ENCODE measurements at regions not wholly inside any gene's neighbourhood (a gene's known extent, or its start where the extent isn't known, plus 50 kb on each side); places are given as distances from the start of the nearest gene placed in this dataset.

- H3K36me3 ChIP-seq (ENCODE audit: control insufficient read depth in 4 of 4, insufficient read depth in 4 of 4, low read length in 3 of 4), result no peaks in the 10 kb centered on the region
- no peak overlapping the region for H3K27ac ChIP-seq (ENCODE audit: insufficient read depth in 1 of 2, low read depth in 1 of 2, low read length in 2 of 2, poor library complexity in 1 of 2, severe bottlenecking in 2 of 2)
- no peaks in the 10 kb centered on the region for H3K4me1 ChIP-seq (ENCODE audit: control extremely low read depth in 1 of 4, control insufficient read depth in 4 of 4, insufficient read depth in 4 of 4, low read length in 3 of 4)
- peaks cover 0 to 4% (median 0%) of the 10 kb centered on the region in 5 experiments for H3K27me3 ChIP-seq (replicated peaks in 2 of 5; ENCODE audit: control insufficient read depth in 4 of 5, insufficient read depth in 5 of 5, low read length in 4 of 5)
- H3K4me3 ChIP-seq (ENCODE audit: control insufficient read depth in 1 of 7, extremely low read depth in 1 of 7, insufficient read depth in 4 of 7, low read depth in 2 of 7, low read length in 6 of 7), result no peak overlapping the region
- peaks cover 0 to 10% (median 0%) of the 10 kb centered on the region in 5 experiments for H3K9me3 ChIP-seq (ENCODE audit: control extremely low read depth in 1 of 5, control insufficient read depth in 4 of 5, insufficient read depth in 2 of 5, low read depth in 1 of 5, low read length in 4 of 5)
- 88% methylated on average over 5 of the region's 5 CpGs for whole genome bisulfite sequencing (ENCODE audit: insufficient coverage)
- CTCF ChIA-PET, result no interaction called here
- POLR2A ChIA-PET, result no interaction called here
- no peak for DNase-seq
These were observed 100.8 kb downstream of the DLL1 start for GRCh38 chr6:170190046-170190445.

GRCh38 chr6:170189236-170189635 is 101.6 kb downstream of the DLL1 start:
- DNase-seq, result no peak
- Histone ChIP-seq H3K27me3 (replicated peaks in 2 of 5; ENCODE audit: control insufficient read depth in 4 of 5, insufficient read depth in 5 of 5, low read length in 4 of 5) (peaks cover 0 to 4% (median 0%) of the 10 kb centered on the region in 5 experiments), H3K36me3 (ENCODE audit: control insufficient read depth in 4 of 4, insufficient read depth in 4 of 4, low read length in 3 of 4) (no peaks in the 10 kb centered on the region), H3K9me3 (ENCODE audit: control extremely low read depth in 1 of 5, control insufficient read depth in 4 of 5, insufficient read depth in 2 of 5, low read depth in 1 of 5, low read length in 4 of 5) (peaks cover 0 to 8% (median 0%) of the 10 kb centered on the region in 5 experiments), H3K4me1 (ENCODE audit: control extremely low read depth in 1 of 4, control insufficient read depth in 4 of 4, insufficient read depth in 4 of 4, low read length in 3 of 4) (no peaks in the 10 kb centered on the region), H3K27ac (ENCODE audit: insufficient read depth in 1 of 2, low read depth in 1 of 2, low read length in 2 of 2, poor library complexity in 1 of 2, severe bottlenecking in 2 of 2) (no peak overlapping the region), H3K4me3 (ENCODE audit: control insufficient read depth in 1 of 7, extremely low read depth in 1 of 7, insufficient read depth in 4 of 7, low read depth in 2 of 7, low read length in 6 of 7) (no peak overlapping the region)
- WGBS (ENCODE audit: insufficient coverage), result 95% methylated on average over 11 of the region's 12 CpGs
- ChIA-PET CTCF (interaction anchor here (1.6 kb wide), 1 partner anchor 20 kb away, joined by 3 read pairs; no protein-coding TSS in a partner anchor), POLR2A (no interaction called here)

DNA sequence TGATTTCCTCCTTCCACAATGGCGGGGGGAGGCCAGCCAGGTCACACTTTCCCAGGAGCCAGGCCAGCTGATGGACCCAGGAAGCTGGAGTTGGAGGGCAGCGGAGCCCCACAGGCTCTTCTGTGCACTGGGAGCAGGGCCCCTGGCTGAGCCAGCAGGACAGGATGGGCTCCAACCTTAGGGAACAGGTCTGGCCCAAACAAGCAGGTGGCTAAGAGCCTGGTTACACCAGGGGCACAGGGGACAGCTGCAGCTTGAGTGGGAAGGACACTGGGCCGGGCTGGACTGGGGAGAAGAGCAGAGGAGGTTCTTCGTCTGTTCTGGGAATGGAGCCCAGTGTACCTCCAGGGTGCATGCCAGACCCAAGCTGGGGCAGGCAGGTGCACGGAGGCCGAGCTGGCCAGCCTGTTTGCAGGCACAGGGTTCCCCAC is 102.3 kb downstream of the DLL1 start:
- CTCF ChIA-PET, result interaction anchor here (1.6 kb wide), 1 partner anchor 20 kb away, joined by 3 read pairs; no protein-coding TSS in a partner anchor
- DNase-seq, result no peak
- H3K27ac ChIP-seq (ENCODE audit: insufficient read depth in 1 of 2, low read depth in 1 of 2, low read length in 2 of 2, poor library complexity in 1 of 2, severe bottlenecking in 2 of 2), result no peak overlapping the region
- peaks cover 0 to 4% (median 0%) of the 10 kb centered on the region in 5 experiments for H3K27me3 ChIP-seq (replicated peaks in 2 of 5; ENCODE audit: control insufficient read depth in 4 of 5, insufficient read depth in 5 of 5, low read length in 4 of 5)
- no peak overlapping the region for H3K4me3 ChIP-seq (ENCODE audit: control insufficient read depth in 1 of 7, extremely low read depth in 1 of 7, insufficient read depth in 4 of 7, low read depth in 2 of 7, low read length in 6 of 7)
- 94% methylated on average over 5 of the region's 6 CpGs for WGBS (ENCODE audit: insufficient coverage)
- POLR2A ChIA-PET, result no interaction called here
- no peaks in the 10 kb centered on the region for H3K36me3 ChIP-seq (ENCODE audit: control insufficient read depth in 4 of 4, insufficient read depth in 4 of 4, low read length in 3 of 4)
- H3K4me1 ChIP-seq (ENCODE audit: control extremely low read depth in 1 of 4, control insufficient read depth in 4 of 4, insufficient read depth in 4 of 4, low read length in 3 of 4), result no peaks in the 10 kb centered on the region
- H3K9me3 ChIP-seq (ENCODE audit: control extremely low read depth in 1 of 5, control insufficient read depth in 4 of 5, insufficient read depth in 2 of 5, low read depth in 1 of 5, low read length in 4 of 5), result peaks cover 0 to 3% (median 0%) of the 10 kb centered on the region in 5 experiments

DNA sequence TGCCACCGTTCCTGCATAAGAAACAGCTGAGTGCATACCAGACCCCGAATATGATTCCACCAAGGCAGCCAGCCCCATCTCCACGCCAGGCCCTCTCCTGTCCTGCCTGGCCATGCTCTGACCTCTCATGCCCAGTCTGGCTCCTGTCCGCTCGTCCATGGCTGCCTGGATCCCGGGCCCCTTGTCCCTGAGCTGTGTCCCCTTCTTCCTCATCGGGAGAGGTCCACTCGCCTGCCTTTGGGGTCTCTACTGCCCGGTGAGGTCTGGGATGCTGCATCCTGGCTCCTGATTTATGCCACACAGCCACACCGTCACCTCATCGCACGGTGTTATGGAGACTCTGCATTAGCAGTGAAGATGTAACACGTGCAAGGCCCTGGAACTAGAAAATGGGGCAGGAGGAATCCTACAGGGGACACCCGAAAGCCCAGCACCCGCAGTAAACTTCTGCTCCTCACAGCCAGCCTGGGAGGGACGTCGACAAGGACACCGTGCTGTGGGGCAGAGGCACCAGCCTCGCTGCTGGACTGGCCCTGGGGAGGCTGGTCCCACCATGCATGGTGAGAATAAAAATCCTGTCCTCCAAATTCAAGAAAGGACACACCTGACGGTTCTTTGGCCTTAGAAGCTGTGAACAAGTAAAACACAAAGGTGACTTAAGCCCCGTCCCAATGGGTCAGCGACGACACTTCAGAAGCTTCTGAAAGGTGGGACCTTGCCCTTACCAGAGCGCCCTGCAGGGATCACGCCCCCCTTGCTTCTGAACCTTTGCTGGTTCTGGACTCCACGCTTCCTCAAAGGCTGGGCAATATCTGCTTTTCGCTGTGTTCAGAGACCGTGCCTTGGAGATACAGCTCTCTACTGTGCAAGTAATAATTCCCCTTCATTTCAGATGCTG is 103.0 kb downstream of the DLL1 start:
- H3K36me3 ChIP-seq (ENCODE audit: control insufficient read depth in 4 of 4, insufficient read depth in 4 of 4, low read length in 3 of 4), result no peaks in the 10 kb centered on the region
- H3K4me1 ChIP-seq (ENCODE audit: control extremely low read depth in 1 of 4, control insufficient read depth in 4 of 4, insufficient read depth in 4 of 4, low read length in 3 of 4), result no peaks in the 10 kb centered on the region
- H3K4me3 ChIP-seq (ENCODE audit: control insufficient read depth in 1 of 7, extremely low read depth in 1 of 7, insufficient read depth in 4 of 7, low read depth in 2 of 7, low read length in 6 of 7), result no peak overlapping the region
- peaks cover 0 to 3% (median 0%) of the 10 kb centered on the region in 5 experiments for H3K9me3 ChIP-seq (ENCODE audit: control extremely low read depth in 1 of 5, control insufficient read depth in 4 of 5, insufficient read depth in 2 of 5, low read depth in 1 of 5, low read length in 4 of 5)
- POLR2A ChIA-PET, result no interaction called here
- CTCF ChIA-PET, result interaction anchor here (0.6 to 1.6 kb wide), 2 partner anchors 8 to 21 kb away, joined by 3 read pairs; no protein-coding TSS in a partner anchor
- DNase-seq, result no peak
- no peak overlapping the region for H3K27ac ChIP-seq (ENCODE audit: insufficient read depth in 1 of 2, low read depth in 1 of 2, low read length in 2 of 2, poor library complexity in 1 of 2, severe bottlenecking in 2 of 2)
- peaks cover 0 to 4% (median 0%) of the 10 kb centered on the region in 5 experiments for H3K27me3 ChIP-seq (replicated peaks in 2 of 5; ENCODE audit: control insufficient read depth in 4 of 5, insufficient read depth in 5 of 5, low read length in 4 of 5)
- WGBS (ENCODE audit: insufficient coverage), result 96% methylated on average over 27 of the region's 28 CpGs

DNA sequence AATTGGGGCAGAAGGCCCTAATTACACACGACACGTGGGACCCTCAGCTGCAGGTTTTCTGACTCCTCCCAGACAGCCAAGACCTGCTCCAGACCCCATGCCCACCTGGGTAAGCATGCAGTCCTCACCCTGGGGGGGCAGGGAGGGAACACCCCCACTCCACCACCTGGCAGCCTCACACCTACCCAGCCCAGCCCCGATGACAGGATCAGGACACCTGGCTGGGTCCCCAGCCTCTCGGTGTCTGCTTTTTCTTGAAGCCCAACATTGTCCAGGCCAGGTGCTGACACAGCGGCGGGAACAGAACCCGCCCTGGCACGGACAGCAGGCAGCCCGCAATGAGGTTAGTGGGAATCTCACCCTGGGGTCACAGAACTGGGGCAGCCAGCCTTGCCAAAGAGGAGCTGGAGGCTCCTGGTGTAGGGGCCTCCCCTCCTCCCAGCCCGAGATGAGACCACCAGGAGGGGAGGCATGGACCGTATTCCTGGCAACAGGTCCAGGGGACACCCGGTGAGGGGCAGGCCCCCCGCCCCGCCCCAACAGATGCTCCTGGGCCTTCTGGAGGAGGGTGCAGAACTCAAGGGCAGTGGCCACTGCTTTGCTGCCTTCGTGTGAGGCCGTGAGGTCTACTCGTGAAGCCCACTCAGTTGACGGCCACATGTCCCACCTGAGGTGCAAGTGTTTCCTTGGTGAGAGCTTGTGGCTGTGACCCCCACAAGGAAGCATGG is 103.8 kb downstream of the DLL1 start:
- peaks cover 0 to 3% (median 0%) of the 10 kb centered on the region in 5 experiments for H3K9me3 ChIP-seq (ENCODE audit: control extremely low read depth in 1 of 5, control insufficient read depth in 4 of 5, insufficient read depth in 2 of 5, low read depth in 1 of 5, low read length in 4 of 5)
- no peak overlapping the region for H3K27ac ChIP-seq (ENCODE audit: insufficient read depth in 1 of 2, low read depth in 1 of 2, low read length in 2 of 2, poor library complexity in 1 of 2, severe bottlenecking in 2 of 2)
- no peaks in the 10 kb centered on the region for H3K36me3 ChIP-seq (ENCODE audit: control insufficient read depth in 4 of 4, insufficient read depth in 4 of 4, low read length in 3 of 4)
- DNase-seq, result no peak
- WGBS (ENCODE audit: insufficient coverage), result 95% methylated on average over 14 of the region's 18 CpGs
- ChIA-PET POLR2A (no interaction called here), CTCF (interaction anchor here (0.6 kb wide), 1 partner anchor 9 kb away, joined by 3 read pairs; no protein-coding TSS in a partner anchor)
- no peak overlapping the region for H3K4me3 ChIP-seq (ENCODE audit: control insufficient read depth in 1 of 7, extremely low read depth in 1 of 7, insufficient read depth in 4 of 7, low read depth in 2 of 7, low read length in 6 of 7)
- peaks cover 0 to 9% (median 0%) of the 10 kb centered on the region in 5 experiments for H3K27me3 ChIP-seq (replicated peaks in 2 of 5; ENCODE audit: control insufficient read depth in 4 of 5, insufficient read depth in 5 of 5, low read length in 4 of 5)
- H3K4me1 ChIP-seq (ENCODE audit: control extremely low read depth in 1 of 4, control insufficient read depth in 4 of 4, insufficient read depth in 4 of 4, low read length in 3 of 4), result no peaks in the 10 kb centered on the region

GRCh38 chr6:170186006-170186935 is 104.6 kb downstream of the DLL1 start:
- Histone ChIP-seq H3K36me3 (ENCODE audit: control insufficient read depth in 4 of 4, insufficient read depth in 4 of 4, low read length in 3 of 4) (no peaks in the 10 kb centered on the region), H3K4me1 (ENCODE audit: control extremely low read depth in 1 of 4, control insufficient read depth in 4 of 4, insufficient read depth in 4 of 4, low read length in 3 of 4) (no peaks in the 10 kb centered on the region), H3K27me3 (replicated peaks in 2 of 5; ENCODE audit: control insufficient read depth in 4 of 5, insufficient read depth in 5 of 5, low read length in 4 of 5) (peaks cover 0 to 15% (median 2%) of the 10 kb centered on the region in 5 experiments), H3K9me3 (ENCODE audit: control extremely low read depth in 1 of 5, control insufficient read depth in 4 of 5, insufficient read depth in 2 of 5, low read depth in 1 of 5, low read length in 4 of 5) (peaks cover 0 to 3% (median 0%) of the 10 kb centered on the region in 5 experiments), H3K27ac (ENCODE audit: insufficient read depth in 1 of 2, low read depth in 1 of 2, low read length in 2 of 2, poor library complexity in 1 of 2, severe bottlenecking in 2 of 2) (no peak overlapping the region), H3K4me3 (ENCODE audit: control insufficient read depth in 1 of 7, extremely low read depth in 1 of 7, insufficient read depth in 4 of 7, low read depth in 2 of 7, low read length in 6 of 7) (no peak overlapping the region)
- DNase-seq, result no peak
- ChIA-PET CTCF (interaction anchor here (1.0 kb wide), 1 partner anchor 57 kb away, joined by 3 read pairs; no protein-coding TSS in a partner anchor), POLR2A (no interaction called here)
- 81% methylated on average over 24 of the region's 30 CpGs for WGBS (ENCODE audit: insufficient coverage)
